ENCODE measurements at regions not wholly inside any gene's neighbourhood (a gene's known extent, or its start where the extent isn't known, plus 50 kb on each side); places are given as distances from the start of the nearest gene placed in this dataset.
"Not testable (repeated sequence)": the region's sequence is repeated elsewhere in the genome, so short reads cannot be mapped to it uniquely, and the experiment has no call there.

DNA sequence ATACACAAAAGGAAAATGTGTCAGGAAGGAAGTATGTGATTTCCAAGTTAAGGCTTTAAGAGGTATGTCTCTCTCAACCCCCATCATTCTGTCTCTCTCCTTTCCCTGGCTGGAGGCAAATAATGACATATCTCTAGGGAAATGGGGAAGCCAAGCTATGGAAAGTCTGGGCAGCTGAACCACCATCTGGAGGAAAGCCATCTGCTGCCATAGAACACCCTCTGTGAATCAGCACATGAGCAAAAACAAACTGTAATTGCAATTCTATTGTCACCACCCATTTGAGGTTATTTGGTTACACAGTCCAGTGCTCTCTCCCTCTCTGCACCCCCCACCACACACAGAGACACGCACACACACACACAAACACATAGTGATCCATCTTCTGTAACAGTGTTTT is 766.2 kb downstream of the FLRT2 start:
- DNase-seq: peak; percentile 80

GRCh38 chr14:86288336-86288735 is 758.4 kb downstream of the FLRT2 start:
- DNase-seq: no peak

- DNase-seq: no peak
These were observed 749.5 kb downstream of the FLRT2 start for GRCh38 chr14:86279405-86279804.

DNA sequence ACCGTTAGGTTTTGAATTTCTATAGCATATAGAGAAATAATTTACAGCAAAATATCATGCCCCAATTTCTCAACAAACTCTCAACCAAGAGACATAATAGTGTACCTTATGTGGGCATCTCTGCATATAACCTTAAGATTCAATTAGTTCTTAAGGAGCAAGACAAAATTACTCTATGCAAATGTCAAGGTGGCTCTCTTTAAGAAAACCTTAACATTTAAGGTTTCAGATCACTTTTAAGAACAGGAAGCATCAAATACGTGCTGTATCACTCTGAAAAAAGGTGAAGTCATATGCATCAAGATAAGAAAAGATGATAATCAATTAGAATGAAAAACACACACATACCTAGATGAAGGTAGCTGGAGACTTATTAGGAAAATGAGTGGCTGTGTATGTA is 728.0 kb downstream of the FLRT2 start:
- no peak for DNase-seq

- no peak for DNase-seq
These were observed 713.2 kb downstream of the FLRT2 start for GRCh38 chr14:86243158-86243557.

GRCh38 chr14:86237733-86238132 is 707.8 kb downstream of the FLRT2 start:
- DNase-seq: no peak

DNA sequence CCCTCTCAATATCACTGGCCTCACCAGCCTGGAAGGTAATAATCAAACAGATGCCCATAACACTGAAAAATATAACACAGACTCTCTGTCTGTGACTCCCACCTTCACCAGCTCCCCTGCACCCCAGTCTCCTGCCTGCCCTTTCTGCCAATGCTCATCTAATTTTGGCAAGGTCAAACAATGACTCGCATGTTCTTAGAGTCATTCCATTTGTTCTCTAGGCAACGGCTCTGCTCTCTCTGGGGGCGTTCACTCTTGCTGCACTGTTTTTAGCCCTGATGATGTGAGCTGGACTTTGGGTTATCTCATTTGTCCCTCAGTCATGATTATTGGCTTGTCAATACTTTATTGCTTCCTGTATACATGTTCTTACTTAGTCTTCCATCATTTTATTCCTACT is 691.8 kb downstream of the FLRT2 start:
- DNase-seq: no peak

GRCh38 chr14:86221000-86221399 is 691.1 kb downstream of the FLRT2 start:
- no peak for DNase-seq

DNA sequence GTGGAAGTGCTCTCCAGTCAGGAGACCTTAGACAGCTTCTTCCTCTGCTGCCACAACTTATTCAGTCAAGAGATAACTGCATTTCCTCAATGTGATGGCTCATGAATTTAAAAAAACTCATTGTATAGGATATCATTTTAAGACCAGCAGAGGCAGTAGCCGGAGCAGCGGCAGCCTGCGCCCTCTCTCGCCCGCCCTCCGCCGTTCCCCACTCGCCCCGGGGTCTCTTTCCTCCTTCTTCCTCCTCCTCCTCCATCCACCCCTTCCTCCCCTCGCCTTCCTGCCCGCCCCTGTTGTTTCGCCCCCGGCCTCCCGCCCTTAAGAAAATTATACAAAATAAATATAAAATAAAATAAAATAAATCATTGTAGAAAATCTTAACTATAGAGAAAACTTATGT is 687.6 kb downstream of the FLRT2 start:
- DNase-seq: no peak

GRCh38 chr14:86203843-86204242 is 673.9 kb downstream of the FLRT2 start:
- DNase-seq: no peak

DNA sequence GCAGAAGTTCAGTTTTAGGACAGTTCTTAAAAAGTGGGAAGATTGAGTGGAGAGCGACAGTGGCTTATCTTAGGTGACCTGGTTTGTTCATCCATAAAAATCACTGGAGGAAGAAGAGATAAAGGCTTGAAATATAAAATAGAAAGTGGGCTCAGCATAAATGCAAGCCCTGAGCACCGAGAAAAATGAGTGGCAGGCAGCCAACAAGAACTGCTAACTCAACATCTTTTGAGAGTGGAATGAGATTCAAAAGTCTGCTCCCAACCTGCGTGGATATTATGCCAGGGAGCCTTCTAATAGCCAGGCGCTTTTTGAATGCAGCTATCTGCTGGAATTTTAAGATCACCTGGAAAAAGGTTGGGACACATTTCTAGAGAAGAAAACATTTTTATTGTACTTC is 666.5 kb downstream of the FLRT2 start:
- DNase-seq: no peak

DNA sequence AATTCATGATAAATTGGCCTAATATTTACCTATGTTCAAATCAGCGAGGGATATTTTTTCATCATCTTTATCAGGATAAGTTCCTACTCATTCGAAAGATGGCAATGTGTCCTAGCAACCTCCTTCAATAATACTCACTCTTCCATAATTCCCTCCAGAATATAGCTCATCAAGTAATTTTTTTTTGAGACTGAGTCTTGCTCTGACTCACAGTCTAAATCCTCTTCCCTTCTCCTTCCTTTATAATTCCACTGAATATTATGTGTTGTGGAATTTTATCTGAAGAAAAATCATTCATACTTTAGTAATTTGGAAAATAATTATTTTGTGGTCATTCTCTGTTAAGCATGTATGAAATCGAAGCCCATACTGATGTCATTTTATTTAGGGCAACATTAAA is 663.8 kb downstream of the FLRT2 start:
- DNase-seq: no peak

- DNase-seq: no peak
These were observed 650.0 kb downstream of the FLRT2 start for GRCh38 chr14:86179980-86180379.

- DNase-seq: no peak
These were observed 638.4 kb downstream of the FLRT2 start for GRCh38 chr14:86168371-86168770.

DNA sequence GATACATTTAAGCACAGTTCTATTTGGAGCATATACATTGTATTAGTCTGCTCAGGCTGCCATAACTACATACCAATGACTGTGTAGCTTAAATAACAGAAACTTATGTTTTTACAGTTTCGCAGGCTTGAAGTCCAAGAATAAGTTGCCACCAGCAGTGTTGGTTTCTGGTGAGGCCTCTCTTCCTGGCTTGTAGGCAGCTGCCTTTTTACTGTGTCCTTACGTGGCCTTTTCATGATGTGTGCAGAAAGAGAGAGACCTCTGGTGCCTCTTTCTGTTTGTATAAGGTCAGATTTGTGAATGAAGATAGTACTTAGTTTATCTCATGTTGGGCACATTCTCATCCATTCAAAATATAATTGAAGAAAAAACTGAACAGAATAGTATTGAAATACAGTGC is 636.6 kb downstream of the FLRT2 start:
- DNase-seq: no peak

GRCh38 chr14:86153480-86153879 is 623.5 kb downstream of the FLRT2 start:
- DNase-seq: no peak

- no peak for DNase-seq
These were observed 613.3 kb downstream of the FLRT2 start for GRCh38 chr14:86143248-86143647.

DNA sequence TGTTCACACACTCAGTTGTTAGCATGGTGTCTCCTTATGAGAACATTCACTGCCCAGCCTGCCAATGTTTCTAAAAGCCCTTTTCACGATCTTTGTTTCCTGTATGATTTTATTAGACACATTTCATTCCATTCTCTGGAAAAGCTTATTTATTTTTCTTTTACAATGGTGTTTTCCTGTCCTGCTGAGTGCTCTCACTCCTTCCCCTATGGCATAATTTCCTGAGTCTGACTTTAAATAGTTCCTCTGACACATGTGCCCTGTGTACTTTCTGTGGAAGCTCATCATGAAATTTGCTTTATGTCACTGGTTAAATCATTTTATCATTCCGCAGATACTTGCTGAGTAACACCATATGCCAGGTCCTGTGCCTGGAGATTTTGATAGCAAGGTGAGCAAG is 612.0 kb downstream of the FLRT2 start:
- no peak for DNase-seq

DNA sequence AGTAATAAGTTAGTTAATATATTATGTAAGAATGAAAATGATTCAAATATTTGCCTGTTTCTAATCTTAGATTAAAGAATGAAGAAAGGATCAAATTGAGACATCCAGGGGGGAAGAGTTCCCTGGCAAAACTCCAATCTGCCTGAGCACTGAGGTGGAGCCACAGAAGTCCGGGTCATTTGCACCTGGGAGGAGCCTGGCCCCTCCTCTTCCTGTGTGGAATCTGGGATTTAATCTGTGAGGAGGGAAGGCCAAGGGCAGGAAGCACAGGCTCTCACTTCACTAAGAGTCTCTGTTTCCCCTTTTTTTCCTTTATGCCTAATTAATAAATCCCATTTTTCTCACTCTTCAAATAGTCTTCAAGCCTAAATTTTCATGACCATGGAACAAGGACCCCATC is 599.5 kb downstream of the FLRT2 start:
- no peak for DNase-seq

DNA sequence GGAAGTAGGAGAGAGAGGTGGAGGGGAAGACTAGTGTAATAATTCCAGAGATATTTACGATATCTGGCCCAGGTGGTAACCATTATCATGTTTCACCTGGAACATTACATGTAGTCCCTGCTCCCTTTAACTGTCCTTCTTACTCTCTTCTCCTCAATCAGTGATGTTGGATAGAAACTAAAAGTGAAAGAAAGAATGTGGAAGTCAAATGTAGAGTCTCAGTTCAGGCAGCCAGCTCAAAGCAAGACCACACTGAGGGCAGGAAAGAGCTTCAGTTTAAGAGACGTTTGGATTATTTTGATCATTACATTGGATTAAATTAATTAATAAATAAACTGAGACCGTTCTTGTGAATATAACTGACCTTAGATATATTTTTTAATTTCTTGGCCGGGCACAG is 594.4 kb downstream of the FLRT2 start:
- no peak for DNase-seq

GRCh38 chr14:86115972-86116371 is 586.0 kb downstream of the FLRT2 start:
- no peak for DNase-seq

DNA sequence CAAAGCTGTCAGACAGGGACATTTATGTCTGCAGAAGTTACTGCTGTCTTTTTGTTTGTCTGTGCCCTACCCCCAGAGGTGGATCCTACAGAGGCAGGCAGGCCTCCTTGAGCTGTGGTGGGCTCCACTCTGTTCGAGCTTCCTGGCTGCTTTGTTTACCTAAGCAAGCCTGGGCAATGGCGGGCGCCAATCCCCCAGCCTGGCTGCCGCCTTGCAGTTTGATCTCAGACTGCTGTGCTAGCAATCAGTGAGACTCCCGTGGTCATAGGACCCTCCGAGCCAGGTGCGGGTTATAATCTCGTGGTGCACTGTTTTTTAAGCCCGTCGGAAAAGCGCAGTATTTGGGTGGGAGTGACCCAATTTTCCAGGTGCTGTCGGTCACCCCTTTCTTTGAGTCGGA is 580.9 kb downstream of the FLRT2 start:
- DNase-seq: not testable (repeated sequence)

DNA sequence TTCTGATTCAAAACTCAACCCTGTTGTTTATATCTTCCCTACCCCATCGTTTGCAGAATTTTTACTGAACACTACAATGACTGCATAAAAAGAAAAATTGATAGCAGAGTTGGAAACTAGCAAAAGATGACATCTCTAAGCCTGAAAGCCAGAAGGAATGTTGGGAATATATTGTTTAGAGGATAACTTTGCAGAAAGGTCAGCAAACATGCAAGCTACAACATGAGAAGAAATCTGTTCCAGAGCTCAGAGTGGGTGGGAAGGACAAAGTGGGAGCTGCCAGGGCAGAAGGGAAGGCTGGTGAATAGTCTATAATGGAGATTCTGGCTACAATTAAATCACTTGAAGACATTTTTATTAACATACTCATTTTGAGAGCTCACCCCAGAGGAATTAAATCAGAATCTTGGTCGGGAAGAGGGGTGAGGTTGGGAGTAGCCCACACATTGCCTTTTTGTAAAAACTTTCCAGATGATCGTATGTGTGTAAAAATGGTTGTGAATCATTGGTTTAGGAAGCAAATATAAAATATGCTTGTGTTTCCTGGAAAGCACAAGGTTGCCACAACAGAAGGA is 574.8 kb downstream of the FLRT2 start:
- no peak for DNase-seq

DNA sequence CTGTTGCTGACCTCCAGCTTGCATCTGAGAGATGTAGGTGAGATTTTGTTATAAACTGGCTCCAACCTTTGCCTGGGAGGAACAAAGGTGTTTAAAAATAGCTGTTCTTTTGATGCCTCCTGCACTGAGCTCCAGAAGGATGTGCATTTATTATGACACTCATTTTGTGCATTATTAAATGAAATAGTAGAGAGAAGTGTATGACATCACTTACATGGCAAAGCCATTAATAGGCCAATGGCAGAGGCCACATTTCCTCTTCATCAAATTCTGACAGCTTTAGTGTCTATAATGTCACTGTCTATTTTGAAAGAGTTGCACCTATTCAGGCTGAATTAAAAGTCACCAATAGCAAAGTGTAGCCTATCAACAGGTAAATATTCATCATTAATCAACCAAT is 564.6 kb downstream of the FLRT2 start:
- DNase-seq: no peak

DNA sequence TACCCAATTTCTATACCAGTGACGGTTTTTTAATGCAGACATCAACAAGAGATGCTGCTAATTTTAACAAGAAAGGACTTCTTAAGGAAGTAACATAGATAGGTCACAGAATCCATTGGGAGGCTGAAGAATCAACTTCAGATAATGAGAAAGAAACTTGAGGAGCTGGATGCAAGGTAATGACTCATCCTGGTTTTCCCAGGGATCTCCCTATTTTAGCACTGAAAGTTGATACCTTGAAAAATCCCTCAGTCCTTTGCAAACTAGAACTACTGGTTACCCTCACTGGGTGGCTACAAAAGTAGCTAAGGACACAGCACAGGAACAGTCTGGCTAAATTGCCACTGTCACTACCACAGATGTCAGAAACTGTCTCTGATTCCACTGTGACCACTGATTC is 561.9 kb downstream of the FLRT2 start:
- DNase-seq: no peak

- no peak for DNase-seq
These were observed 558.2 kb downstream of the FLRT2 start for GRCh38 chr14:86088156-86088555.
